BE2C (cell line): ENCODE measurements at regions not wholly inside any gene's neighbourhood (a gene's known extent, or its start where the extent isn't known, plus 50 kb on each side); places are given as distances from the start of the nearest gene placed in this dataset.

Source experiments
- DNase-seq: peaks from one replicate; pipeline ENCODE4 v3.0.0-alpha.2; 2020
- H3K27me3 ChIP-seq: fragments of 250-450 bp; sonication (Bioruptor Pico); 2 replicates; pipeline ENCODE4 v1.5.1; 2020; ENCODE audit warnings: mild to moderate bottlenecking
- H3K36me3 ChIP-seq: fragments of 250-450 bp; sonication (Bioruptor Pico); 2 replicates; pipeline ENCODE4 v1.5.1; 2020; ENCODE audit warnings: mild to moderate bottlenecking
- H3K4me1 ChIP-seq: fragments of 250-450 bp; sonication (Bioruptor Pico); 2 replicates; pipeline ENCODE4 v1.5.1; 2020
- H3K4me3 ChIP-seq: 2 replicates; pipeline ENCODE4 v1.5.1; 2011; ENCODE audit warnings: low read depth, low read length
- H3K9me3 ChIP-seq: fragments of 250-450 bp; sonication (Bioruptor Pico); 2 replicates; pipeline ENCODE4 v1.5.1; 2020
- TF ChIP-seq, protein P1 (sequence below): IDR thresholded peaks from 2 replicates; pipeline ENCODE4 v1.5.1; 2012; ENCODE audit warnings: mild to moderate bottlenecking, low read depth, low read length

- Histone ChIP-seq H3K27me3 (no peaks in the 10 kb centered on the region), H3K4me3 (no peak overlapping the region), H3K36me3 (no peaks in the 10 kb centered on the region), H3K9me3 (no peaks in the 10 kb centered on the region), H3K4me1 (no peaks in the 10 kb centered on the region)
- TF ChIP-seq, protein P1, sequence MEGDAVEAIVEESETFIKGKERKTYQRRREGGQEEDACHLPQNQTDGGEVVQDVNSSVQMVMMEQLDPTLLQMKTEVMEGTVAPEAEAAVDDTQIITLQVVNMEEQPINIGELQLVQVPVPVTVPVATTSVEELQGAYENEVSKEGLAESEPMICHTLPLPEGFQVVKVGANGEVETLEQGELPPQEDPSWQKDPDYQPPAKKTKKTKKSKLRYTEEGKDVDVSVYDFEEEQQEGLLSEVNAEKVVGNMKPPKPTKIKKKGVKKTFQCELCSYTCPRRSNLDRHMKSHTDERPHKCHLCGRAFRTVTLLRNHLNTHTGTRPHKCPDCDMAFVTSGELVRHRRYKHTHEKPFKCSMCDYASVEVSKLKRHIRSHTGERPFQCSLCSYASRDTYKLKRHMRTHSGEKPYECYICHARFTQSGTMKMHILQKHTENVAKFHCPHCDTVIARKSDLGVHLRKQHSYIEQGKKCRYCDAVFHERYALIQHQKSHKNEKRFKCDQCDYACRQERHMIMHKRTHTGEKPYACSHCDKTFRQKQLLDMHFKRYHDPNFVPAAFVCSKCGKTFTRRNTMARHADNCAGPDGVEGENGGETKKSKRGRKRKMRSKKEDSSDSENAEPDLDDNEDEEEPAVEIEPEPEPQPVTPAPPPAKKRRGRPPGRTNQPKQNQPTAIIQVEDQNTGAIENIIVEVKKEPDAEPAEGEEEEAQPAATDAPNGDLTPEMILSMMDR: no peak
- DNase-seq: no peak
These were observed 178.6 kb upstream of the INHBA start for GRCh38 chr7:41881331-41882130.

DNA sequence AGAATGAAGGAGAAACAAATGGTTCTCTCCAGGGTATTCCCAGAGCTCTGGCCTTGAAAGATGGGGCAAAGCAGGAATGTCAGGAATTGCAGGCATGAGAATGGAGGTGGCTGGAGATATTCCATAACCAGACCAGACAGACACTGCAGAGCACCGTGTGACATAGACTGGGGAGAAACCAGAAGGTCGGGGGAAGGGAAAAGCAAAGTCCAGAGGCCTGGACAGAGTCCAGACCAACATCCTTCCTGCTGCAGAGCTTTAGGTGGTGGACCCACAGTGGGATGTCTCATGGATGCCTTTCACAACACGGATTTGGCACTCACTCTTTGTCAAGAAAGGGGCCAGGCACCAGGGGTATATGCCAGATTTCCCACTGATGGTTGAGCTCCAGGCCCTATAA, 177.2 kb upstream of the INHBA start:
- H3K36me3 ChIP-seq: no peaks in the 10 kb centered on the region
- H3K27me3 ChIP-seq: no peaks in the 10 kb centered on the region
- no peak overlapping the region for H3K4me3 ChIP-seq
- no peaks in the 10 kb centered on the region for H3K4me1 ChIP-seq
- TF ChIP-seq, protein P1: no peak
- no peaks in the 10 kb centered on the region for H3K9me3 ChIP-seq
- DNase-seq: no peak

DNA sequence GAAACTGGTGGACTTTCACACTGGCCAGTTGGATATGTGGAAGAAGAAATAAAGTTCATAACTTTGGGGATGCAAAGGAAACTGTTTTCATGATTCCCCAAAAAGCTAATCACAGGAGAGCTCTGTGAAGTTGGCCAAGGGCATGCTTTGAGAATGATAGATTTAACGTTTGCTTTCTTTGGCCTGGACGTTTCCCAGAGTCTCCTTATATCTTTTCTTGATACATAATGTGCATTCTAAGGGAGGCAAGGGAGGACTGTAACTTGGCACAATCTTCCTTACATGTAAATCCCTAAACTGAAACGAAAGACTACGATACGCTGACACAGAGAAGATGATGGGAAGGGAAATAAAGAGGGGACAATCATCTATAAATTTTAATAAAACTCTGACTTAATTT, 176.5 kb upstream of the INHBA start:
- Histone ChIP-seq H3K4me3 (no peak overlapping the region), H3K4me1 (no peaks in the 10 kb centered on the region), H3K9me3 (no peaks in the 10 kb centered on the region), H3K27me3 (no peaks in the 10 kb centered on the region), H3K36me3 (no peaks in the 10 kb centered on the region)
- TF ChIP-seq, protein P1: no peak
- no peak for DNase-seq

DNA sequence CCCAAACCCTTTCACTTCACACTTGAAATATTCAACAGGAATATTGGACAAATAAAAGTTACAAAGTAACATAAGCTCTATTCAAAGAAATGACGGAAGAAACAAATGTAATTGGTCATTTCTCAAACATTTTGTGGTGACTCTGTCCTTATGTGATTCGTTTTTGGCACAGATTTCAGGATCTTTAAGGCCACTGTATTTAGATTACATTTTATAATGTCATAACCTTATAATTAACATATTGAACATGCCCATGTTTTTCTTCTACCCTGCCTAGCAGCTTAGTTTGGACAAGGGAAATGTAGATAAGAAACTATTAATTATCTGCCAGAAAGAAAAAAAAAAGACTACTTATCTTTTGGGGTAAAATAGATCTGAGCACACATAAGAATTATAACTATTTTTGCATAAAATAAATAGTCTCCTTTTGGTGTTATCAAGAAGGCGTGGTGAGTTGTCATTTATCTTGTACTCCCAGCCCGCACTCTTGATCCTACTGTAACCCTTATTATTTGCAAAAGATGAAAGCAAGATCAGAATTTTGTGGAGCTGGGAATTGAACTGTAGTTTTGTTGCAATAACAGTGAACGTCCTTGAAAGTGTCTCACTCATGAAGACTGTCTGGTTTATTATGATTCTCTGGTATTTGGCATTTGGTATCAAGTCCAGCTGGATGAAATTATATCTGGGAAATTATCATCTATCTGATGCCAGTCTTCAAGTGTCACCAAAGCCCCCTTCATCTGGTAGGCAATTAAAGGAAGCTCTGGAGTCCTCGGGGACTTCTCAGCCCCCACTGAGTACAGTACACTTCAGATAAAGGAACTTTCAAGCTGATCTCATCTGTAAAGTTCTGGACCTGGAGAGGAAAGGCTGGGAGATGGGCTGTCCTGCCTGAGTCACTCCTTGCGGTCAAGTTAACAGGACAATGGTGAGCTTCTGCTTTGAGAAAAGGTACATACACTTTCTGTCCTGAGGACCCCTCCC, 175.7 kb upstream of the INHBA start:
- H3K4me3 ChIP-seq: no peak overlapping the region
- TF ChIP-seq, protein P1: no peak
- DNase-seq: no peak
- no peaks in the 10 kb centered on the region for H3K27me3 ChIP-seq
- H3K4me1 ChIP-seq: no peaks in the 10 kb centered on the region
- no peaks in the 10 kb centered on the region for H3K36me3 ChIP-seq
- no peaks in the 10 kb centered on the region for H3K9me3 ChIP-seq

- no peak overlapping the region for H3K4me3 ChIP-seq
- no peaks in the 10 kb centered on the region for H3K9me3 ChIP-seq
- TF ChIP-seq, protein P1: no peak
- DNase-seq: no peak
- no peaks in the 10 kb centered on the region for H3K27me3 ChIP-seq
- H3K36me3 ChIP-seq: no peaks in the 10 kb centered on the region
- H3K4me1 ChIP-seq: no peaks in the 10 kb centered on the region
These were observed 174.2 kb upstream of the INHBA start for GRCh38 chr7:41877118-41877517.
